ENCODE measurements at regions not wholly inside any gene's neighbourhood (a gene's known extent, or its start where the extent isn't known, plus 50 kb on each side); places are given as distances from the start of the nearest gene placed in this dataset.
"Not testable (repeated sequence)": the region's sequence is repeated elsewhere in the genome, so short reads cannot be mapped to it uniquely, and the experiment has no call there.

GRCh38 chr15:20369500-20369899, 172.1 kb downstream of the GOLGA6L6 start:
- no peaks in the 10 kb centered on the region for H3K4me1 Mint-ChIP-seq (ENCODE audit: low read depth, unreplicated experiment)
- DNase-seq, result no peak
- H3K4me3 Mint-ChIP-seq (ENCODE audit: unreplicated experiment), result no peak overlapping the region
- no TSS peak for BruUV-seq (replicated peaks)
- no peaks in the 10 kb centered on the region for H3K27me3 ChIP-seq (replicated peaks; ENCODE audit: control insufficient read depth, insufficient read depth, low read length)
- H3K4me3 ChIP-seq (ENCODE audit: low read depth, low read length), result no peak overlapping the region
- ChIA-PET POLR2A (no interaction called here), CTCF (no interaction called here)
- H3K9me3 ChIP-seq, result no peaks in the 10 kb centered on the region; the same call in 1 of the 2 replicates
- no peaks in the 10 kb centered on the region for H3K27me3 Mint-ChIP-seq (ENCODE audit: insufficient read depth, unreplicated experiment)
- no peaks in the 10 kb centered on the region for H3K36me3 Mint-ChIP-seq (ENCODE audit: insufficient read depth, unreplicated experiment)
- no peaks in the 10 kb centered on the region for H3K36me3 ChIP-seq (ENCODE audit: control insufficient read depth, insufficient read depth, low read length)
- no peaks in the 10 kb centered on the region for H3K9me3 Mint-ChIP-seq (ENCODE audit: unreplicated experiment)
- H3K4me1 ChIP-seq, result no peaks in the 10 kb centered on the region
- intact Hi-C loops (cut with micrococcal nuclease; ENCODE audit: unreplicated experiment), result no loop called here
- TF ChIP-seq CTCF (IDR thresholded peaks at IDR 0.05; ENCODE audit: insufficient read depth in 1 of 2, low read depth in 1 of 2, low read length in 1 of 2, severe bottlenecking in 1 of 2, unreplicated experiment in 1 of 2), result no peak
- no peak overlapping the region for H3K27ac Mint-ChIP-seq (ENCODE audit: unreplicated experiment)

GRCh38 chr15:20368974-20369373, 172.6 kb downstream of the GOLGA6L6 start:
- Mint-ChIP-seq H3K27me3 (ENCODE audit: insufficient read depth, unreplicated experiment) (no peaks in the 10 kb centered on the region), H3K4me3 (ENCODE audit: unreplicated experiment) (no peak overlapping the region), H3K9me3 (ENCODE audit: unreplicated experiment) (no peaks in the 10 kb centered on the region), H3K36me3 (ENCODE audit: insufficient read depth, unreplicated experiment) (no peaks in the 10 kb centered on the region), H3K4me1 (ENCODE audit: low read depth, unreplicated experiment) (no peaks in the 10 kb centered on the region), H3K27ac (ENCODE audit: unreplicated experiment) (no peak overlapping the region)
- no peak for TF ChIP-seq CTCF (IDR thresholded peaks at IDR 0.05; ENCODE audit: insufficient read depth in 1 of 2, low read depth in 1 of 2, low read length in 1 of 2, severe bottlenecking in 1 of 2, unreplicated experiment in 1 of 2)
- no peak overlapping the region for H3K4me3 ChIP-seq (ENCODE audit: low read depth, low read length)
- H3K4me1 ChIP-seq, result no peaks in the 10 kb centered on the region
- BruUV-seq (replicated peaks), result no TSS peak
- no peaks in the 10 kb centered on the region; the same call in 1 of the 2 replicates for H3K9me3 ChIP-seq
- ChIA-PET CTCF (no interaction called here), POLR2A (no interaction called here)
- no peak for DNase-seq
- intact Hi-C loops (cut with micrococcal nuclease; ENCODE audit: unreplicated experiment), result no loop called here
- no peaks in the 10 kb centered on the region for H3K27me3 ChIP-seq (replicated peaks; ENCODE audit: control insufficient read depth, insufficient read depth, low read length)
- no peaks in the 10 kb centered on the region for H3K36me3 ChIP-seq (ENCODE audit: control insufficient read depth, insufficient read depth, low read length)

- no peaks in the 10 kb centered on the region for H3K27me3 Mint-ChIP-seq (ENCODE audit: insufficient read depth, unreplicated experiment)
- Histone ChIP-seq H3K9me3 (peaks cover 3% of the 10 kb centered on the region; the same call in 1 of the 2 replicates), H3K4me1 (no peaks in the 10 kb centered on the region), H3K36me3 (ENCODE audit: control insufficient read depth, insufficient read depth, low read length) (no peaks in the 10 kb centered on the region), H3K27me3 (replicated peaks; ENCODE audit: control insufficient read depth, insufficient read depth, low read length) (no peaks in the 10 kb centered on the region), H3K4me3 (ENCODE audit: low read depth, low read length) (no peak overlapping the region)
- no peaks in the 10 kb centered on the region for H3K9me3 Mint-ChIP-seq (ENCODE audit: unreplicated experiment)
- ChIA-PET POLR2A (no interaction called here), CTCF (no interaction called here)
- TF ChIP-seq CTCF (IDR thresholded peaks at IDR 0.05; ENCODE audit: insufficient read depth in 1 of 2, low read depth in 1 of 2, low read length in 1 of 2, severe bottlenecking in 1 of 2, unreplicated experiment in 1 of 2), result no peak
- H3K4me3 Mint-ChIP-seq (ENCODE audit: unreplicated experiment), result no peak overlapping the region
- no peaks in the 10 kb centered on the region for H3K36me3 Mint-ChIP-seq (ENCODE audit: insufficient read depth, unreplicated experiment)
- no peak for DNase-seq
- intact Hi-C loops (cut with micrococcal nuclease; ENCODE audit: unreplicated experiment), result no loop called here
- no peak overlapping the region for H3K27ac Mint-ChIP-seq (ENCODE audit: unreplicated experiment)
- no peaks in the 10 kb centered on the region for H3K4me1 Mint-ChIP-seq (ENCODE audit: low read depth, unreplicated experiment)
- no TSS peak for BruUV-seq (replicated peaks)
Observed at GRCh38 chr15:20367093-20367492, 174.5 kb downstream of the GOLGA6L6 start.

- POLR2A ChIA-PET; H3K36me3 Mint-ChIP-seq (ENCODE audit: insufficient read depth, unreplicated experiment); H3K27me3 Mint-ChIP-seq (ENCODE audit: insufficient read depth, unreplicated experiment); H3K4me1 ChIP-seq; H3K4me3 Mint-ChIP-seq (ENCODE audit: unreplicated experiment); H3K27me3 ChIP-seq (replicated peaks; ENCODE audit: control insufficient read depth, insufficient read depth, low read length); H3K27ac Mint-ChIP-seq (ENCODE audit: unreplicated experiment); intact Hi-C loops (cut with micrococcal nuclease; ENCODE audit: unreplicated experiment); BruUV-seq (replicated peaks); H3K9me3 Mint-ChIP-seq (ENCODE audit: unreplicated experiment); DNase-seq; H3K36me3 ChIP-seq (ENCODE audit: control insufficient read depth, insufficient read depth, low read length); H3K9me3 ChIP-seq; H3K4me3 ChIP-seq (ENCODE audit: low read depth, low read length); CTCF ChIA-PET; H3K4me1 Mint-ChIP-seq (ENCODE audit: low read depth, unreplicated experiment): not testable (repeated sequence)
Observed at GRCh38 chr15:20363591-20363990, 178.0 kb downstream of the GOLGA6L6 start.
